Upper lobe of right lung (tissue), 1 donor: ENCODE measurements at regions not wholly inside any gene's neighbourhood (a gene's known extent, or its start where the extent isn't known, plus 50 kb on each side); places are given as distances from the start of the nearest gene placed in this dataset.

Source experiments
- ATAC-seq: fragments of 200-7000 bp; cut with Tn5 transposase; one replicate; pipeline ENCODE4 v1.9.1; 2020; ENCODE audit warnings: mild to moderate bottlenecking, moderate library complexity
- DNase-seq: peaks from one replicate; pipeline ENCODE4 v3.0.0-alpha.2; 2020
- H3K27ac ChIP-seq: fragments of 200-600 bp; one replicate; pipeline ENCODE4 v1.8.0; 2022
- H3K27me3 ChIP-seq: fragments of 200-600 bp; one replicate; pipeline ENCODE4 v1.8.0; 2022; ENCODE audit warnings: mild to moderate bottlenecking
- H3K36me3 ChIP-seq: fragments of 200-600 bp; one replicate; pipeline ENCODE4 v1.8.0; 2022
- H3K4me1 ChIP-seq: fragments of 200-600 bp; one replicate; pipeline ENCODE4 v1.8.0; 2022
- H3K4me3 ChIP-seq: fragments of 200-600 bp; one replicate; pipeline ENCODE4 v1.8.0; 2022; ENCODE audit warnings: mild to moderate bottlenecking
- H3K9me3 ChIP-seq: fragments of 200-600 bp; one replicate; pipeline ENCODE4 v1.8.0; 2022
- intact Hi-C: fragments of 100-400 bp; cut with DNase I; formaldehyde crosslinking; loops from one replicate; pipeline ENCODE4 v1.11.0; 2022
- TF ChIP-seq, protein P1 (sequence below): fragments of 200-600 bp; IDR thresholded peaks from one replicate; pipeline ENCODE4 v1.8.0; 2022; ENCODE audit warnings: antibody characterized with exemption
- donor health status: DM: no; HTN: yes; CAD: no; lungs with severe emphysema.

DNA sequence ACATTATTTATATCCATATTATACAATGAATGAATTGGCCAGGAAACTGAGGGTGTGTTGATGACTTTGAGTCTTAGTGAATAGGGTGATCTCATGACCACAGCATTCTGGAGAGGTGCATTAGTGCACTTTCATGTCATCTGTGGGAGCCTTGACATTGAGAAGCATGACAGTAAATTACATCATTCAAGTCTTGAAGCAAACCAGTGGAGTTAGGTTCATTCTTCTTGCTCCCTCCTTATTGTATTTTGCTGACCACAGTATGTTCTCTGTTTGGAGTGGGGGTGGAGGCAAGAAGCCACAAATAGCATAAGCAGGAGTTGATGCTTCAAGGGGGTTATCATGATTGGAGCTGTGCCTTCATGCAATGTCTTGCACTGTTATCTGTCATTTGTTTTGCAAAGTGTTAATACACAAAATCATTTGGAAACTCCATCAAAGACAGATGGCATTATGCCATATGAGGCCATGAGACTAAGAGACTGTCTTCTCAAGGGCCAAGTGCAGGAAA, 680.2 kb downstream of the NYAP2 start:
- intact Hi-C loops, result no loop called here
- Histone ChIP-seq H3K36me3 (no peaks in the 10 kb centered on the region), H3K4me3 (no peak overlapping the region), H3K9me3 (no peaks in the 10 kb centered on the region), H3K4me1 (no peaks in the 10 kb centered on the region), H3K27me3 (no peaks in the 10 kb centered on the region), H3K27ac (no peak overlapping the region)
- no peak for ATAC-seq
- TF ChIP-seq, protein P1, sequence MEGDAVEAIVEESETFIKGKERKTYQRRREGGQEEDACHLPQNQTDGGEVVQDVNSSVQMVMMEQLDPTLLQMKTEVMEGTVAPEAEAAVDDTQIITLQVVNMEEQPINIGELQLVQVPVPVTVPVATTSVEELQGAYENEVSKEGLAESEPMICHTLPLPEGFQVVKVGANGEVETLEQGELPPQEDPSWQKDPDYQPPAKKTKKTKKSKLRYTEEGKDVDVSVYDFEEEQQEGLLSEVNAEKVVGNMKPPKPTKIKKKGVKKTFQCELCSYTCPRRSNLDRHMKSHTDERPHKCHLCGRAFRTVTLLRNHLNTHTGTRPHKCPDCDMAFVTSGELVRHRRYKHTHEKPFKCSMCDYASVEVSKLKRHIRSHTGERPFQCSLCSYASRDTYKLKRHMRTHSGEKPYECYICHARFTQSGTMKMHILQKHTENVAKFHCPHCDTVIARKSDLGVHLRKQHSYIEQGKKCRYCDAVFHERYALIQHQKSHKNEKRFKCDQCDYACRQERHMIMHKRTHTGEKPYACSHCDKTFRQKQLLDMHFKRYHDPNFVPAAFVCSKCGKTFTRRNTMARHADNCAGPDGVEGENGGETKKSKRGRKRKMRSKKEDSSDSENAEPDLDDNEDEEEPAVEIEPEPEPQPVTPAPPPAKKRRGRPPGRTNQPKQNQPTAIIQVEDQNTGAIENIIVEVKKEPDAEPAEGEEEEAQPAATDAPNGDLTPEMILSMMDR, result no peak
- DNase-seq, result no peak

DNA sequence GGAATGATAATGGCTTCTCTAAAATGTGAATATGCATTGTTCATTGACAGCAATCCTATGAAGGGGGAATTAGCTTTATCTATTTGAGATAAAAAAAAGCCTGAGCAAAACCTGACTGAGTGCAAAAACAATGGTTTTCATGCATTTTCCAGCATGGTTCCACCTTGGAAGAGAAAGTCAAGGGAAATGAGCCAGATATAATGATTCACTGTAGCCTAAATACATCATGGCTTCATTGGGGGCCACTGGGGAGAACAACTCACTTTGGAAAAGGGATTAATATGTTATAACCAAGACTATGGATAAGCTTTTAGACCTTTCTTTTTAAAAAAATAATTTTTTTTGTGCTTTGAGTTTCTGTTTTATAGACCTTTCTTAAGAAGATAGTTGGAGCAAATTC, 679.7 kb downstream of the NYAP2 start:
- H3K4me3 ChIP-seq, result no peak overlapping the region
- DNase-seq (no peak), ATAC-seq (no peak)
- H3K9me3 ChIP-seq, result no peaks in the 10 kb centered on the region
- H3K27me3 ChIP-seq, result no peaks in the 10 kb centered on the region
- H3K27ac ChIP-seq, result no peak overlapping the region
- intact Hi-C loops, result no loop called here
- H3K36me3 ChIP-seq, result no peaks in the 10 kb centered on the region
- H3K4me1 ChIP-seq, result no peaks in the 10 kb centered on the region
- TF ChIP-seq, protein P1, result no peak

DNA sequence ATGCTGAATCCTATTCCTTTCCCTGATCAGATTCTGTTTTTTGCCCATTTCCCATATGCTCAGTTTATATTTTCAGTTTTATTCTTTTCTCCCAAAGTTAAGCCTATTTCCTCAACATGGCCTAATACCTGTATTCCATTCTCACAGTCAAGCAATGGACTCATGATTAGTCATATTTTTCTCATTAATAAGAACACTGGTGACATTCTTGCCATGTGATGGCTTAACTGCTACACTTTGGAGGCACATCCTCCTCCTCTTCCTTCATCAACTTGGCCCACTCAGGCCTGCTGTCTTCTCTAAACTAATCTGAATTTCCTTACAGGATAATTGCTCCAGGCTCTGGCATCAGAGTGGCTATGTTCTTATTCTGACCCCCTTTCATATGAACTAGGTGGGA, 679.2 kb downstream of the NYAP2 start:
- no peaks in the 10 kb centered on the region for H3K9me3 ChIP-seq
- no peaks in the 10 kb centered on the region for H3K27me3 ChIP-seq
- DNase-seq, result no peak
- H3K36me3 ChIP-seq, result no peaks in the 10 kb centered on the region
- intact Hi-C loops, result no loop called here
- ATAC-seq, result no peak
- no peak overlapping the region for H3K4me3 ChIP-seq
- TF ChIP-seq, protein P1, result no peak
- H3K4me1 ChIP-seq, result no peaks in the 10 kb centered on the region
- H3K27ac ChIP-seq, result no peak overlapping the region

DNA sequence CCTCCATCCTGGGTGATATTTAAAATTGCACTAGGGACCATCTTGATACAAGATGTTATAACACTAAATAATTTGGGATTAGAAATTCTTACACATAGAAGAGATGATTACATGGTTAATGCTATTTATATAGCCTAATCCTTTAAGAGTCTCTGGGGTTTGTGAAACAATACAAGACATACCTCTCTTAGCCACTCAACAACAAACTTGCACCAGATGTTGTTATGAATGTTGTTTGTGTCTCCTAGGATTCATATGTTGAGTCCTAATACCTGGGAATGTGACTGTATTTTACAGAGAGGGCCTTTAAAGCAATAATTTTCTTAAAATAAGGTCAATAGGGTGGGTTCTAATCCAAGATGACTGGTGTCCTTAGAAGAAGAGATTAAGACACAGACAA, 678.3 kb downstream of the NYAP2 start:
- Histone ChIP-seq H3K36me3 (no peaks in the 10 kb centered on the region), H3K4me1 (no peaks in the 10 kb centered on the region), H3K27ac (no peak overlapping the region), H3K4me3 (no peak overlapping the region), H3K27me3 (no peaks in the 10 kb centered on the region), H3K9me3 (no peaks in the 10 kb centered on the region)
- ATAC-seq, result no peak
- DNase-seq, result no peak
- TF ChIP-seq, protein P1, result no peak
- intact Hi-C loops, result no loop called here

DNA sequence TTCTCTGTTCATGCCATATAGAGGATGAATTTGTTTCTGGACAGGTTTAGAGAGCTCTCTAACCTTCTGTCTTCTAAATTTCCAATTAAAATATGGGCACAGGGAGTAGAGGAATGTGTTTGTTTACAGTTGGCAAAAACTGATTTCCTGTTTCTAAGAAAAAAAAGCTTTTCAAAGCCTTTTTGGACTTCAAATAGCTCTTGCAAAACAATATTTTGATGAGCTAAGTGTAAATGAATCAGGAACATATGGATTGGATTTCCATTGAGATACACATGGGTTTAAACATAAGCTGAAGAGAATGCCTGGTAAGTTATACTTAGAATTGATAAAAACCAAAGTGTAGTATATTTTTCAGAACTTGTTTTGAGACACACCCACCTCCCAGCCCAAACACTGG, 677.5 kb downstream of the NYAP2 start:
- ATAC-seq (no peak), DNase-seq (no peak)
- H3K27me3 ChIP-seq, result no peaks in the 10 kb centered on the region
- no peaks in the 10 kb centered on the region for H3K4me1 ChIP-seq
- no peaks in the 10 kb centered on the region for H3K36me3 ChIP-seq
- TF ChIP-seq, protein P1, result no peak
- intact Hi-C loops, result no loop called here
- H3K27ac ChIP-seq, result no peak overlapping the region
- no peak overlapping the region for H3K4me3 ChIP-seq
- H3K9me3 ChIP-seq, result no peaks in the 10 kb centered on the region

DNA sequence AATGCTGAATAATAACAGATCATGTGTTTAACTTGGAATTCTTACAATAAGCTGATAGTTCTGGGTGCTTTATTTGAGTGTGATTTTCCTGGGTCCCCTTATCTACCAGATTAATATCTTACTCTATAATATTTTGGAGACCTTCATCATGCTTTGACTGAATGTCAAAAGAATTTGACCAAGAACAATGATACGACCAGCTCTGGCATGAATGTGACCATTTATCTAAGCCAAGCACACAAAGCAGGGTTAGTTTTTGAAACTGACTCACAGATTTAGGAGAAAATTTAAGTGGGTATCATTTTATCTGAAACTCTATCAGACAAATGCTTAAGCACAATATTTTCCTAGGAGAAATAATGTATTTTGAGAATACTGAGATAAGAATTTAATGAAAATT, 677.0 kb downstream of the NYAP2 start:
- intact Hi-C loops, result no loop called here
- no peaks in the 10 kb centered on the region for H3K9me3 ChIP-seq
- H3K27me3 ChIP-seq, result no peaks in the 10 kb centered on the region
- TF ChIP-seq, protein P1, result no peak
- no peak for ATAC-seq
- no peaks in the 10 kb centered on the region for H3K4me1 ChIP-seq
- no peaks in the 10 kb centered on the region for H3K36me3 ChIP-seq
- DNase-seq, result no peak
- H3K27ac ChIP-seq, result no peak overlapping the region
- H3K4me3 ChIP-seq, result no peak overlapping the region
